ENCODE measurements at regions not wholly inside any gene's neighbourhood (a gene's known extent, or its start where the extent isn't known, plus 50 kb on each side); places are given as distances from the start of the nearest gene placed in this dataset.

GRCh38 chr9:13941714-13942113 is 372.2 kb downstream of the NFIB start (continued):
- TF ChIP-seq, protein P1, sequence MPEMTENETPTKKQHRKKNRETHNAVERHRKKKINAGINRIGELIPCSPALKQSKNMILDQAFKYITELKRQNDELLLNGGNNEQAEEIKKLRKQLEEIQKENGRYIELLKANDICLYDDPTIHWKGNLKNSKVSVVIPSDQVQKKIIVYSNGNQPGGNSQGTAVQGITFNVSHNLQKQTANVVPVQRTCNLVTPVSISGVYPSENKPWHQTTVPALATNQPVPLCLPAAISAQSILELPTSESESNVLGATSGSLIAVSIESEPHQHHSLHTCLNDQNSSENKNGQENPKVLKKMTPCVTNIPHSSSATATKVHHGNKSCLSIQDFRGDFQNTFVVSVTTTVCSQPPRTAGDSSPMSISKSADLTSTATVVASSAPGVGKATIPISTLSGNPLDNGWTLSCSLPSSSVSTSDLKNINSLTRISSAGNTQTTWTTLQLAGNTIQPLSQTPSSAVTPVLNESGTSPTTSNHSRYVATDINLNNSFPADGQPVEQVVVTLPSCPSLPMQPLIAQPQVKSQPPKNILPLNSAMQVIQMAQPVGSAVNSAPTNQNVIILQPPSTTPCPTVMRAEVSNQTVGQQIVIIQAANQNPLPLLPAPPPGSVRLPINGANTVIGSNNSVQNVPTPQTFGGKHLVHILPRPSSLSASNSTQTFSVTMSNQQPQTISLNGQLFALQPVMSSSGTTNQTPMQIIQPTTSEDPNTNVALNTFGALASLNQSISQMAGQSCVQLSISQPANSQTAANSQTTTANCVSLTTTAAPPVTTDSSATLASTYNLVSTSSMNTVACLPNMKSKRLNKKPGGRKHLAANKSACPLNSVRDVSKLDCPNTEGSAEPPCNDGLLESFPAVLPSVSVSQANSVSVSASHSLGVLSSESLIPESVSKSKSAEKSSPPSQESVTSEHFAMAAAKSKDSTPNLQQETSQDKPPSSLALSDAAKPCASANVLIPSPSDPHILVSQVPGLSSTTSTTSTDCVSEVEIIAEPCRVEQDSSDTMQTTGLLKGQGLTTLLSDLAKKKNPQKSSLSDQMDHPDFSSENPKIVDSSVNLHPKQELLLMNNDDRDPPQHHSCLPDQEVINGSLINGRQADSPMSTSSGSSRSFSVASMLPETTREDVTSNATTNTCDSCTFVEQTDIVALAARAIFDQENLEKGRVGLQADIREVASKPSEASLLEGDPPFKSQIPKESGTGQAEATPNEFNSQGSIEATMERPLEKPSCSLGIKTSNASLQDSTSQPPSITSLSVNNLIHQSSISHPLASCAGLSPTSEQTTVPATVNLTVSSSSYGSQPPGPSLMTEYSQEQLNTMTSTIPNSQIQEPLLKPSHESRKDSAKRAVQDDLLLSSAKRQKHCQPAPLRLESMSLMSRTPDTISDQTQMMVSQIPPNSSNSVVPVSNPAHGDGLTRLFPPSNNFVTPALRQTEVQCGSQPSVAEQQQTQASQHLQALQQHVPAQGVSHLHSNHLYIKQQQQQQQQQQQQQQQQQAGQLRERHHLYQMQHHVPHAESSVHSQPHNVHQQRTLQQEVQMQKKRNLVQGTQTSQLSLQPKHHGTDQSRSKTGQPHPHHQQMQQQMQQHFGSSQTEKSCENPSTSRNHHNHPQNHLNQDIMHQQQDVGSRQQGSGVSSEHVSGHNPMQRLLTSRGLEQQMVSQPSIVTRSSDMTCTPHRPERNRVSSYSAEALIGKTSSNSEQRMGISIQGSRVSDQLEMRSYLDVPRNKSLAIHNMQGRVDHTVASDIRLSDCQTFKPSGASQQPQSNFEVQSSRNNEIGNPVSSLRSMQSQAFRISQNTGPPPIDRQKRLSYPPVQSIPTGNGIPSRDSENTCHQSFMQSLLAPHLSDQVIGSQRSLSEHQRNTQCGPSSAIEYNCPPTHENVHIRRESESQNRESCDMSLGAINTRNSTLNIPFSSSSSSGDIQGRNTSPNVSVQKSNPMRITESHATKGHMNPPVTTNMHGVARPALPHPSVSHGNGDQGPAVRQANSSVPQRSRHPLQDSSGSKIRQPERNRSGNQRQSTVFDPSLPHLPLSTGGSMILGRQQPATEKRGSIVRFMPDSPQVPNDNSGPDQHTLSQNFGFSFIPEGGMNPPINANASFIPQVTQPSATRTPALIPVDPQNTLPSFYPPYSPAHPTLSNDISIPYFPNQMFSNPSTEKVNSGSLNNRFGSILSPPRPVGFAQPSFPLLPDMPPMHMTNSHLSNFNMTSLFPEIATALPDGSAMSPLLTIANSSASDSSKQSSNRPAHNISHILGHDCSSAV (CRISPR knock-in tag; IDR thresholded peaks at IDR 0.05; ENCODE audit: borderline replicate concordance) = no peak
- no peak for TF ChIP-seq ZNF737 (CRISPR knock-in tag; IDR thresholded peaks at IDR 0.05; ENCODE audit: borderline replicate concordance)
- TF ChIP-seq NRL (CRISPR knock-in tag; IDR thresholded peaks at IDR 0.05; ENCODE audit: borderline replicate concordance) = no peak
- no peak for TF ChIP-seq ZNF883 (CRISPR knock-in tag; IDR thresholded peaks at IDR 0.05; ENCODE audit: not compliant biosample characterization)
- no peak for TF ChIP-seq ZNF18 (CRISPR knock-in tag; IDR thresholded peaks at IDR 0.05; ENCODE audit: insufficient replicate concordance)
- no peak for TF ChIP-seq TOPORS (CRISPR knock-in tag; IDR thresholded peaks at IDR 0.05)
- TF ChIP-seq U2AF2 (IDR thresholded peaks at IDR 0.05; ENCODE audit: low read depth, low read length) = no peak
- TF ChIP-seq DZIP1 (CRISPR knock-in tag; IDR thresholded peaks at IDR 0.05) = no peak
- TF ChIP-seq, protein P2, sequence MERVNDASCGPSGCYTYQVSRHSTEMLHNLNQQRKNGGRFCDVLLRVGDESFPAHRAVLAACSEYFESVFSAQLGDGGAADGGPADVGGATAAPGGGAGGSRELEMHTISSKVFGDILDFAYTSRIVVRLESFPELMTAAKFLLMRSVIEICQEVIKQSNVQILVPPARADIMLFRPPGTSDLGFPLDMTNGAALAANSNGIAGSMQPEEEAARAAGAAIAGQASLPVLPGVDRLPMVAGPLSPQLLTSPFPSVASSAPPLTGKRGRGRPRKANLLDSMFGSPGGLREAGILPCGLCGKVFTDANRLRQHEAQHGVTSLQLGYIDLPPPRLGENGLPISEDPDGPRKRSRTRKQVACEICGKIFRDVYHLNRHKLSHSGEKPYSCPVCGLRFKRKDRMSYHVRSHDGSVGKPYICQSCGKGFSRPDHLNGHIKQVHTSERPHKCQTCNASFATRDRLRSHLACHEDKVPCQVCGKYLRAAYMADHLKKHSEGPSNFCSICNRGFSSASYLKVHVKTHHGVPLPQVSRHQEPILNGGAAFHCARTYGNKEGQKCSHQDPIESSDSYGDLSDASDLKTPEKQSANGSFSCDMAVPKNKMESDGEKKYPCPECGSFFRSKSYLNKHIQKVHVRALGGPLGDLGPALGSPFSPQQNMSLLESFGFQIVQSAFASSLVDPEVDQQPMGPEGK (CRISPR knock-in tag; IDR thresholded peaks at IDR 0.05) = no peak
- no peak for TF ChIP-seq SP1 (IDR thresholded peaks at IDR 0.05)
- TF ChIP-seq SP1 (CRISPR knock-in tag; IDR thresholded peaks at IDR 0.05) = no peak
- TF ChIP-seq ETV5 (CRISPR knock-in tag; IDR thresholded peaks at IDR 0.05; ENCODE audit: borderline replicate concordance) = no peak
